ENCODE measurements at regions not wholly inside any gene's neighbourhood (a gene's known extent, or its start where the extent isn't known, plus 50 kb on each side); places are given as distances from the start of the nearest gene placed in this dataset.
"Not testable (repeated sequence)": the region's sequence is repeated elsewhere in the genome, so short reads cannot be mapped to it uniquely, and the experiment has no call there.

DNA sequence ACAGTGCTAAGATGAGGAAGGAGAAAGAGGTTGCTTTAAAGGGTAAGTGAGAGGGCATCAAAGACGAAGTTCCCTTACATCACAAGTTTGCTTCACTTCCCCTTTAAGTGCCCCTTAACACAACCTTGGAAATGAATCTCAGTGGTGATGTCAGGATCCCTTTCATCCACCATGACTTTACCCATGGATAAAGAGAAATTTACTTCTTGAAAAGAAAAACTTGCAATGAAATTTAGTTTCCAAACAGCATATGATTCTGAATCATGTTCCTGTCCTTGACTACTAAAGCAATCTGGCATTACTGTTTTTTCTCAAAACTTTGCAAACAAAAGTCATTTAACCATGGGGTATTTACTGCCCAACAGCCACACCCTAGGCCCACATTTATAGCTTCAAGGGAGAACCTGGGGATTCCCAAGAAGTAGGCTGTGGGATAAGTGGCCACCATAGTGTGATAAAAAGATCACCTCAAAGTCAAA, 135.9 kb downstream of the ITGB8 start:
- DNase-seq = no peak

DNA sequence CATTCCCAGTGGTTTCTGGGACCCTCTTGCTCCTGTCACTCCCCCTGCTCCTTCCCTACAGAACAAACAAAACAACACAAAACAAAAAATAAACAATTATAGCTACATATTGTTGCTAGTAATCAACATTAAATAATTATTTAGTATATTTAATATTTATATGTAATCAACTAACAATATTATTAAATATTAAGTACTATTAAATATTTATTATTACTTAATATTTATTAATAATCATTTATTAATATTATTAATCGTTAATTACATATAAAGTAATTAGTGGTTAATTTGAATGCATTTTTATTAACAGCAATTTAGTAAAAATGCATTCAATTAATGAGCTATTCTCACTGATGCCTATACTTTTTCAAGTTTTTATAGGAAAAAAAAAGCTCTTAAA, 139.4 kb downstream of the ITGB8 start:
- DNase-seq = no peak

DNA sequence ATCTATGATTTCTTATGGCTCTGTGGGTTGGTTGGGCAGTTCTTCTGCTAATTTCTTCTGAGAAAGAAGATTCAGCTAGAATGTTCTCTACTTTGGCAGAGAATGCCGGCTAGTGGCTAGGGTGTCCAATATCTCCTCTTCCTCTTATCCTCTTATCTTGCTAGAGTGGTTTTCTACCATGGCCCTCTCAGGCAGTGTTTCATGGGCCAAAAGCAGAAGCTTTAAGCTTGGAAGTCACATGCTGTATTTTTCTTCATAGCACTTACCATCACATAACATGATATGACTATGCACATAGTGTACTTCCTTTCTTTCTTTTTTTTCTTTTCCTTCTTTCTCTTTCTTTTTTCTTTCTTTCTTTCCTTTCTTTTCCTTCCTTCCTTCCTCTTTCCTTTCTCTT, 140.0 kb downstream of the ITGB8 start:
- no peak for DNase-seq

DNA sequence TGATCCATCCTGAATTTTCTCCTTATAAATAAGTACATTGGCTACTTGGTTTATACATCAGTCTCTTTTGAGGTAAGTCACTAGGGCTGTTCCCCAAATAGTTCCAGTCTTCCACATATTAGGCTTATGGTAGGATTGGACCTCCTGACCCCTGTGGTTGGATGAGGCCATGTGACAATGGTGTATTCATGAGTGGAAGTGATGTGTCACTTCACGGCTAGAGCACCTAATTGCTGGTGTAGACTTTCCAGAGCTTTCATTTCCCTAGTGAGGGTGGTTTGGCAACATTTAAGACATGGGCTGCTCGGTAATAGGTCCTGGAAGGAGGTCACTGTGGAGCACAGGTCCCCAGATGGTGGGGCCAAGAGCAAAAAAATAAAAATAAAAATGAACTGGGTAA, 141.2 kb upstream of the ABCB5 start:
- DNase-seq = no peak

DNA sequence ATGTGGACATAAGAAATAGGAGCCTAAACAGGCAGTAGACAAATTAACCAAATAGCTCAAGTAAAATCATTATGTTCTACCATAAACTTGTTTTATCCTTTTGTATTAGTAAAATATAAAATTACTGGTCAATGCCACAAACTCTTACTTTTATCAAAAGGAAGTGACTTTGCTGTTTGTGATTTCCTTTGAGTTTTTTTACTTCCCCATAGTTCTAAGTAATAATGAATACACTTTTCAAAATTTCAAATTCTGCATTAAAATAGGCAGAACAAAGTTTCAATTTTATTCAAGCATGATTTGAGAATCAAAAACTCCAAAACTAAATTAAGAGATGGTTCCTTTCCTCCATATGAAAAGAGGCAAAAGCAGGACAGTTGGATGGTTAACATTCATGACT, 139.7 kb upstream of the ABCB5 start:
- no peak for DNase-seq

DNA sequence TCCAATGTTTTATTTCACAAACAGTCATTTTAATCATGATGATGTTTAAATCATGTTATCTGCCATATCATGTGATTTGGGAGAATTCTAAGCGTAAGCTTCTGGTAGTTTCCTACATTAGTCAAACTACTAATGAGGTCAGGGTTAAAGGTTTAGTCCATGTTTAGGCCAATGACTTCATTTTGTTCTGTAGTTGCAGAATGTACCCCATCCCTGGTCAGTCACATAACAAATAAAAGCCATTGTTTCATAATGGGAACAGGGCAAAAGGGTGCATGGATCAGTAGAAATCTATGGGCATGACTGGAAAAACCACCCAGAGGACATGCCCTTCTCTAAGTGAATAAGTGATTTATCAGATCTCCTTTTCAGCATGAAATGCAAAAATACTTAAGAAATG, 138.4 kb upstream of the ABCB5 start:
- DNase-seq = no peak

DNA sequence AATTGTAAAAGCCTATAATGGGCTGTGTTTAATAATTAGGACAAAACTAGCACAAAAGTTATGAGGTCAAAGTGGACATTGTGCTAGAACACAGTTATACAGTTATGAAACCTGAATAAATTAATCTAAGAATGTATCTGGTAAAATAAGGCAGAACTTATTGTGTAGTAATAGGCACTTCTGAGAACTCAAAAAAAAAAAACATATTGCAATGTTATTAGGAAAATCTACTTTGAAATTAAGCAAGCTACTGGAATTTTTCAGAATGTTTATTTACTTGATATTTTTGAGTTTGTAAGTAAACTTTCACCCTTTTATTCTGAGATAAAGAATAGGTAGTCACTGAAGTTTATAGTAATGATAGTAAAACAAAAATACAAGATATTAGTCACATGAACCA, 135.8 kb upstream of the ABCB5 start:
- no peak for DNase-seq

DNA sequence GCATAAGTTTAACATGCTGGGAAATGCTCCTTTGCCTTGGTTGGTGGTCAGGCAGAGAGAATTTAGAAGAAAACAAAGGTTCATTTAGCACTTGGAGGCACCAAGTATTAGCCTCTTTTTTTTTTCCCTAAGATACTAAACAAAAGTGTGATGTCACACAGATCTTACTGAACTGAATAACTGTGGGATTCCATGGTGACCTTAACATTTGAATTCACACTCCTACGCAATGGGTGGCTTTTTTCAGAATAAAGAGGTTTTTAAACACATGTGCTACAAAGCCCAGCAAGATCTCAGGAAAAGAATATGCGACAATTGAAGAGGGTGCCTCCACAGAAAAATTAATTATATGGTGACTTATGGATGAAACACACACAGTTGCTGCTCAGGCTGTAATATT, 133.4 kb upstream of the ABCB5 start:
- DNase-seq = no peak

DNA sequence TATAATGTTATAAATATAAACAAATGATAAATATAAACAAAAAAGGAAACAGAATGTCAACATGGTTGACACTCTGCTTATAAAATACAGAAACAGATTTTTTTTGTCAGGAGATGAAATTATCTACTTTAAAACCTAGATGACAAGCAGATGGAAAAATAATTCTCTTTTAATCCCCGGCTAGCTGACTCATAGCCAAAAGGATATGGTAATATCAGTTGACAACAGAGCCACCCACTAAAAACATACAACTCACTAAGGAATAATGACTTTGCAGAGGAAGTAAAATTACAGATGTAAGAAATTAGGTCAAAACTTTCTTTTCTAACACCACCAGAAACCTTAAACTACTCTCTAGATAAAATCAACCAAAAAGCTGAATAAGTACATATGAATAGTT, 131.1 kb upstream of the ABCB5 start:
- no peak for DNase-seq

DNA sequence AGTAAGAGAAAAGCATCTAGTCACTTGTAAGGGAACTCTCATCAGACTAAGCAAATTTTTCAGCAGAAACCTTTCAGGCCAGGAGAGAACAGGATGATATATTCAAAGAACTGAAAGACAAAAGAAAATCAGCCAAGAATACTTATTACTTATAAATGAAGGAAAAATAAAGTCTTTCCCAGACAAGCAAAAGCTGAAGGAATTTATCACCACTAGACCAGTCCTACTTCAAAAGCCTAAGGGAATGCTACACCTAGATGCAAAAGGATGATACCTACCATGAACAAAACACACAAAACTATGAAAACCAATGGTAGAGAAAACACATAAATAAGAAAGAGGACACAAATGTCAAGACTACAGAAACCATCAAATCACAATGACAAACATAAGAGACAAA, 126.6 kb upstream of the ABCB5 start:
- DNase-seq = no peak

DNA sequence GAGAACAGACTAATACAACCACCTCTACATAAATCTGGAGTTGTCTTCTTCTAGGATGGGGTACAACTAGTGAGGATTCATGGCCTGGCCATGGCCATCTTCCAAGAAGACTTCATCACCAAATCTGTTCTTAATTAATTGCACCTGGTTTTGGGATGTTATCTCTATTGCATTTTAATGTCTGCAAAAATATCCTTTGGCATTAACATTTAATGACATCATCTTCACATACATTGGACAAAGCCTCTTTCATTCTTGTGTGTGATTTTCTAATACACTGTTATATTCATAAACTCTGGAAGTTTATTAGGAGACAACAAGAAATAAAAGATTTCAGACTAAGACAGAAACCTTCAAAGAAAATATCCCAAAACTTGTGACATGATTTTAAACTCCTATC, 124.2 kb upstream of the ABCB5 start:
- DNase-seq = no peak

DNA sequence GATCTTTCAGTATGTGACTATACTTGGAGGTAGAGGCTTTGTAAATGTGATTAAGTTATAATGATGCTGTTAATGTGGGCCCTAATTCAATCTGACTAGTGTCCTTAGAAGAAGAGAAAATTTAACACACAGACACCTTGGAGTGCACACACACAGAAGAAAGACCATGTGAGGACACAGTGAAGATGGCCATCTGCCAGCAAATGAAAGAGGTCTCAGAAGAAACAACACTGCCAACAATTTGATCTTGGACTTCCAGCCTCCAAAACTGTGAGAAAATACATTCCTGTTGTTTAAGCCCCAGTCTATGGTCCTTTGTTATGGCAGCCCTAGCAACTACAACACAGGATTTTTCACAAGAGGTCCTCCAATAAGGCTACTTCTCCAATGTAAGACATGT, 120.9 kb upstream of the ABCB5 start:
- no peak for DNase-seq

DNA sequence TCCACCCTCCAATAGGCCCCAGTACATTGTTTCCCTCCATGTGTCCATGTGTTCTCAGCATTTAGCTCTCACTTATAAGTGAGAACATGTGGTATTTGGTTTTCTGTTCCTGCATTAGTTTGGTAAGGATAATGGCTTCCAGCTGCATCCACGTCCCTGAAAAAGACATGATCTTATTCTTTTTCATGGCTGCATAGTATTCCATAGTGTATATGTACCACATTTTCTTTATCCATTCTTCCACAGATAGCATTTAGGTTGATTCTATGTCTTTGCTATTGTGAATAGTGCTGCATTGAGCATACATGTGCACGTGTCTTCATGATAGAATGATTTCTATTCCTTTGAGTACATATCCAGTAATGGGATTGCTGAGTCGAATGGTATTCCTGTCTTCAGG, 114.0 kb upstream of the ABCB5 start:
- not testable (repeated sequence) for DNase-seq

DNA sequence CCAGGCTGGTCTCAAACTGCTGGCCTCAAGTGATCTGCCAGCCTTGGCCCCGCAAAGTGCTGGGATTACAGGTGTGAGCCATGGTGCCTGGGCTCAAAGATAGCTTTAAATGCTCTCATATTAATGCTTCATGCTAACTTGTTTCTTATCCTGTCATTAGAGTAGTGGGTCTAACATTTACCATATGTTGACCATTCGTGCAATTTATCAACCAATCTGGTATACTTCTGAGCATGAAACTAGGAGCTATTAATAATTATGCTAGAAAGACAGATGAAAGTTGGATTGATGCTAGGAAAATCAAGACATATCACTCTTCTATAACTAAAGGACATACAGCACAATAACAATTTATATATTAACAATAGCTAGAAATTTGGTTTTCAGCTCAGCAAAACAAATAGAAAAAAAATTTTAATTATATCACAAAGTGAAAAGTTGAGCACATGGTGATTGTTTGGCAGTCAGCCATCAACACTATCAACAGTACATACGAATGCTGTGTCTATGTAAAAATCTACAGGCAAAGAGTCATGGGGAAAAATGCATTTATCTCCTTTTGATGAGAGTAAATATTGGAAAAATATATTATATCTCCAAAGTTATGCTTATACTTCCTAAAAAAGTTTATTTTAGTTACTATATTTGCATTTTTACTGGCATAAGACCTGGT, 112.1 kb upstream of the ABCB5 start:
- DNase-seq = no peak

DNA sequence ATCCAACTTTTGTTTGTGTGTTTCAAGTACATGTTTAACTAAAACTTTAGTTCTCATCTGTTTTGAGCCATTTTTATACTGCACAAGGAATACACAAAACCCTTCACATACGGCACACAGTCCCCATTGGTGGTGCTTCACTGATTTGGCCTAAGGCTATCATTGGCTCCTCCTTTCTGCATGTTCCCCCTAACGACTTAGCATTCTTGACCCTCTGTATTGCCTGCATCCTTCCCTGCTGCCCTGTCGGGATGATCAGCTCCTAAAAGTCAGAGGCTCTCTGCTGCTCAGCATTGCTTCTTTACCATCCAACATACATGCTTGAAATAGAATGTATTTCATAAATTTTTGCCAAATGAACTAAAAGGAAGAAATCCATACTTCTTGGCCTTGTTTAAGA, 111.4 kb upstream of the ABCB5 start:
- no peak for DNase-seq

DNA sequence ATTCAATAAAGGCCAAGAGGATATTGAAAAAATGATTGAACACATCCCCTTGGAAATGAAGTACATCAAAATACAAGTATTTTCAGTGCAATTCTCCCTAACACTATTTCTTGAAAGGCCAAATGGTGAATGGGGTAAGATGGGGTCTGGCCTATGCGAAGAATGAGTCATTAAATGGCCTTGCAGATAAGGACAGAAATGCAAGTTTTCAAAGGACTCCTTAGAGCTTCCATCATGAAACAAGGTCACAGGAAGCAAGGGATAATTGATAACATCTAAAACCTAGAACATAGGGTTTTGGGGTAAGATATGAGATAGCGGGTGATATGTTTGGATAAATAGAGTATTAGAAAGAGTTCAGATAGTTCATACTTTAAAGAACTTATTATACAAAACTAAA, 109.3 kb upstream of the ABCB5 start:
- no peak for DNase-seq

DNA sequence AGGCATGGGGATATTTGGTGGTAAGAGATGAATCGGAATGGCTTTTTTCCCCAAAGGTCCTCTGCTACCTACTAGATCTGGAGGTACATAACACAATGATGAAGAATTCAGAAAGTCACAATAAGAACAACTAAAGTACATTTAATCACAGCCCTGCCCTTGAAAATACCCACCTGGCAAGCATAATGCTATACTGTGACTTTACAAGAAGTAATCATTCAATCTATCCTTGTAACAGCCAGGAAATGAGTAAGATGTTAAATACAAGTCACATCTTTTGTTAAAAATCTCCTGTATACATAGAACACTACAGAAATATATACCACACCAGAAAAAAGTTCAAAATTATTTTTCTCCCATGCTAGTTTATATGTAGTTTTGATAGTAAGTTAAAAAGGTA, 108.3 kb upstream of the ABCB5 start:
- no peak for DNase-seq

DNA sequence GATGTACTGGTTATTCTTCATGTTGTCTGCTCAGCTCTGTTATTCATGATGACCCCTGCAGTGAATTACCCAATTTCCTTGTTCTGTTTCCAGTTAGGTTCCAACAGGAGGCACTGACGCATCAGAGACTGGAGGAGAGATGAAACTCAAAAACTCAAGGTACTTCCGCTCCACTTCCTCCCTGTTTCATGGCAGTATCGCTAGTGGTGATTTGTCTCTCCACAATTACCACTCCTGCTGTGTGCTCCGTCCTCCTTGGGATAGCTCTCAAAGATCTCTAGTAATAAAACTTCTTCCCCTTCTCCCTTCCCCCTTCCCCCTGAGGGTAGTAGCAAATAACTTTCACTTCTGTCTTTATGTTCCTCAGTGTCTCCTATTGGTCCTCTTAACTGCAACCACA, 107.4 kb upstream of the ABCB5 start:
- DNase-seq = no peak

DNA sequence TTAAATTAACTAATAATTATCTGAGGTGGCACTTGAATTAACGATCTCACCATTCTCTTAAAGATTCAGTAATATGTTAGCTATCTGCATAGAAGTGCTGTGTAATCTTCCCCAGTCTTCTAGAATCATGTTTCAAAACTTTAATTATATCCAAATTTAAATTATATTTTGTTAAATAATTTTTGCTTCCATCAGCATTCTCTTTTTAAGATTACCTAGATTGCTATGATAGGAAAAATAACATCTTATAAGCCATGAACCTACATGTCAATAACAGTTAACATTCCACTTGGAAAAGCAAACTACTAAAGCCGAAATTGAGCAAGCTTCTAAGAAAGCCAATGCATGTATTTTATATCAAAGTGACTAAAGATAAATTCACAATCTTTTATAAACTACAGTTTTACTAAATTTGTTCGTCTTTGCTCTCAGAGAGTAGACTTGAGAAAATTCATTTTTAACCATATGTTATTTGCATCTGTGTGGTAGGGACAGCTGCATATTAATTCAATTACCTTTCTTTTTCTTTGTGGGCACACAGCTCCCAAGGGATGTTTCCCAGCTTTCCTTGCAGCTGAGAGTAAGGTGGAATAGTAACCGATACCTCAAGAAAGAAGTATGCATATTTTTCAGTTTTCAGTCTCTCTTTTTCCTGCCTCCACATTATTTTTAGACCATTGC, 105.4 kb upstream of the ABCB5 start:
- no peak for DNase-seq

DNA sequence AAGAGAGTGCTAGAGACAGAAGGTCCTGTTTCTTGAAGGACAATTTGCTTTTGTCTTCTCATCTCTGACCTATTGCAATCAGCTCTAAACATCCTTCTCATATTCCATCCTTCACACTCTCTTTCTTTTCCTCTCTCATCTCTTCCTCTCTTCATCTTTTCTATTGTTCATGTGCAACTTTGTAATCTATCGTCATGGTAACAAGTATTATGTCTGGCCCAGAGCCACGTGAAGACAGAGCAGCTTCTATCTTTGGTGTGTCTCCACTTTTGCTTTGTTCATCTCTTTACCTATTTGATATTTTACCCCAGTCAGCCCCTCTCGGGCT, 104.9 kb upstream of the ABCB5 start:
- DNase-seq = no peak

DNA sequence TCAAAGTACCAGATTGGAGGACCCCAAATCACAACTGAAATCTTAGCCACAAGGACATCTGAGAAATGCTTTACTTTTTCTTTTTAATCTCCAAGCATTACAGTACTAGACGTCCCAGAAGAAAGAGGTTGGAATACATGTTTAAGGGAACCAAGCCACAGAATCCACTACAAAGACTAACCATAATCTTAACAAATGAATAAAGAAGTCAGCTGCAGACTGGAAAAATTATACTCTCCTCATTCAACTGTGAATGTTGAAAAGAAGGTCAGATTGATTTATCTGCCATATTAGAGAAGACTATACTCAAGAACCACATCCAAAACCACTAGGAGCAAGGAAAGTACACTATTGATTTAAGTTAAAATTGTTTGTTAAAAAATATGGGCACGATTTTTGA, 102.1 kb upstream of the ABCB5 start:
- no peak for DNase-seq

DNA sequence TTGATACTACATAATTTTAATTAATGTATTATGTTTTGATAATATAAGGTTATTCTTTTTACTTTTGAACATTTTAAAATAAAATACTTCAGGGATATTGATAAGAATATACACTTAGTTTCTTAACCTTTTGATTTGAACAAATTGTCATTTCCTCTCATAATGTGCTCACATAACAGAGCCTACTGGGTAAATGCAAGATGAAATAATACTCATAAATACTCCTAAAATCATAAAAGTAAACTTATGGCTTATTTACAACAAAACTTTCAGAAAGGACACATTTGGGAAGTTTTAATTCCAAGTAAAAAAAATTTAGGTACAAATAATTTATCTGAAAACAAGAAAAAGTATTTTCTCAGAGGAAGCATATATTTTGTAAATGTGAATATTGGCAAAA, 101.6 kb upstream of the ABCB5 start:
- no peak for DNase-seq

DNA sequence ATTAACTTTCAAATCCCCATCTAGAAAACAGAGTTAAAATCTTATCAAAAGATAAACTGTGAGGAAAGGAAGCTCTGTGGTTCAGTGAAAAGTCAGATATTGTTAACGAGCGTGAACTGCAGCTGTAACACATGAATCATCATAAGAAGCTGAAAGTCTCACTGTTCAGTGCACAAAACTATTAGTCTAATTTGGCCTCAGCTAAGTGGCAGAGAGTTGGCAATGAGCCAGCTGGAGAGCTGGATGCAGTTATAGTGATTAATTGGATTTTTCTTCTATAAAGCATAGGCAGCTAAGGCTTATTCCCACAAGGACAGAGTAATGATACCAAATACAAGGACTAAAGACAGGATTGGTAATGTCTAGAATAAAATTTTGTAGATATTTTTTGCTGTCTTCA, 101.1 kb upstream of the ABCB5 start:
- peak; percentile 97 for DNase-seq

DNA sequence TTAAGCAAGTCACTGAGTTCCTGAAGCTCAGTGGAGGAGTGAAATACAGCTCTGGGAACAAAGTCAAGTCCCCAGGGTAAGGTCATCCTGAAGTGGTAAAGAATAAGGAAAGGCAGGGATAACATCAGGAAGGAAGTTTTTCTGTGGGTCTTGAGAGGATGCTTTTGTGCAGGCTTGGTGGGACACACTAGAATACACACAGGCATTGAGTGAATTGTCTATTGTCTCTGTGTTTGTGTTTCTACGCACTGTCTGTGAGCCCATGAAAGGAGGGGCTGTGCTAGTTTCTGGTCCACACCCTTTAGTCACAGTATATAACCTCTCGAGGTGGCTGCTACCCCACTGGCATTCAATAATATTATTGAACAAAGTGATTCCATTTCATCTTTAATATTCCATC, 95.8 kb upstream of the ABCB5 start:
- DNase-seq = no peak

DNA sequence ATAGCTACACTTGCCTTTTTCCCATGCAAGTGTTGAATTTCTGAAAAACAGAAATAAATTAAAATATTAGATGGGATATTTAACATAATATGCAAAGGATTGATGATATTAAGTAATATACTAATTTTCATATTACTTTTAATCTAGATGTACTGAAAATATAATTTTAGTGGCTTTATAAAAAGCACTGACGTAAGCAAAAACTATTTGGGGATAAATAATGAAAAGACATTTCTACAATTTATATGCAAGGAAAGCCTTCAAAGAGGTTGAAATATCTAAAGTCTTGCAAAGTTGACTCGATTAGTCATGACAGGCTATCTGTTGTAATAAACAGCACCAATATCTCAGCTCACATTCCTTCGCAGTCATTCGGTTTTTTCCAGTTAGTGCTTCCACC, 94.9 kb upstream of the ABCB5 start:
- no peak for DNase-seq

All from NCI-H1417 treated with DMSO at 0.1 percent for 48 hours (cell line).